Tibial nerve (tissue), 4 donors: ENCODE measurements at regions not wholly inside any gene's neighbourhood (a gene's known extent, or its start where the extent isn't known, plus 50 kb on each side); places are given as distances from the start of the nearest gene placed in this dataset. TPM values are rescaled to one million over a fixed set of nuclear protein-coding genes. Genes with fewer than 3 reads are reported as not detected.

Experiments
- DNase-seq, 2 donors: peaks; one replicate each; pipeline ENCODE4 v3.0.0-alpha.2; 2019; ENCODE audit warnings: low spot score in 2 of 2
- H3K27ac ChIP-seq, 4 donors: fragments of 200-600 bp; sonication (generic) in 3 of 4; one replicate each; pipeline ENCODE4 v1.5.1; 2017 to 2019; ENCODE audit warnings: mild to moderate bottlenecking in 1 of 4
- H3K27me3 ChIP-seq, 2 donors: fragments of 200-600 bp; sonication (generic) in 1 of 2; one replicate each; pipeline versions ENCODE4 v1.5.1 to v1.6.0; 2017 to 2019
- H3K36me3 ChIP-seq, 3 donors: fragments of 200-600 bp; sonication (generic); one replicate each; pipeline ENCODE4 v1.5.1; 2018 to 2019
- H3K4me1 ChIP-seq, 4 donors: fragments of 200-600 bp; sonication (generic) in 3 of 4; one replicate each; pipeline ENCODE4 v1.5.1; 2017 to 2019
- H3K4me3 ChIP-seq, 4 donors: fragments of 200-600 bp; sonication (generic) in 3 of 4; one replicate each; pipeline ENCODE4 v1.5.1; 2017 to 2019; ENCODE audit warnings: mild to moderate bottlenecking in 1 of 4, moderate library complexity in 1 of 4
- H3K9me3 ChIP-seq, 4 donors: fragments of 200-600 bp; sonication (generic) in 3 of 4; one replicate each; pipeline ENCODE4 v1.5.1; 2017 to 2019
- EP300 ChIP-seq, 2 donors: sonication (generic); formaldehyde crosslinking; IDR thresholded peaks; one replicate each; pipeline ENCODE4 v1.6.1; 2017; ENCODE audit warnings: antibody characterized with exemption in 2 of 2, mild to moderate bottlenecking in 1 of 2
- POLR2A ChIP-seq, 2 donors: fragments of 450-650 bp; IDR thresholded peaks; one replicate each; pipeline ENCODE4 v1.6.1; 2017; ENCODE audit warnings: antibody characterized with exemption in 2 of 2, mild to moderate bottlenecking in 2 of 2, moderate library complexity in 2 of 2
- WGBS, 2 donors: methylation state at CpG; one replicate each; pipeline ENCODE4 v1.1.5; 2018; 5-methylcytosine and 5-hydroxymethylcytosine counted together
- small RNA-seq: library from RNA; depleted of rRNA; stranded (forward); fragments of <200 nt; gene quantifications from one replicate; pipeline ENCODE3, GENCODE V24; 2016
- TF ChIP-seq, protein P1 (sequence below), 5 experiments: fragments of 200-600 bp in 3 of 5; fragments of 450-650 bp in 2 of 5; sonication (generic) in 3 of 5; IDR thresholded peaks; one replicate each; pipeline ENCODE4 v1.5.1; 2016 to 2019; ENCODE audit warnings: antibody characterized with exemption in 5 of 5, mild to moderate bottlenecking in 3 of 5, moderate library complexity in 2 of 5

DNA sequence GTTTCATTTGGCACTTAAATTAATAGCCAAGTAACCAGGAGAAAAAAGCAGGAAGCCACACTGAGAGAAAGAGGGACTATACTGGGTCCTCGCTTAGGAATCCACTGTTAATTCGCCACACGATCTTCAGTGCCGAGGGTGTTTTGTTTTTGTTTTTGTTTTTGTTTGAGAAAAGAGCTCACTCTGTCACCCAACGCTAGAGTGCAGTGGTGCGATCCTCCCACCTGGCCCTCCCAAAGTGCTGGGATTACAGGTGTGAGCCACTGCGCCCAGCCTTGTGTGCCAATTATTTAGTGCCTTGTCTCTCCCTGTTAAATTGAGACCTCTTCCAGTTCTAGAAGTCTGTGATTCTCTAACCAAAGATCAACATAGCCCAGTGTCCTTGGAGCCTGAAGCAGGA, 53.8 kb upstream of the TPM1 start:
- no peak for TF ChIP-seq POLR2A (IDR thresholded peaks at IDR 0.05)
- TF ChIP-seq, protein P1, sequence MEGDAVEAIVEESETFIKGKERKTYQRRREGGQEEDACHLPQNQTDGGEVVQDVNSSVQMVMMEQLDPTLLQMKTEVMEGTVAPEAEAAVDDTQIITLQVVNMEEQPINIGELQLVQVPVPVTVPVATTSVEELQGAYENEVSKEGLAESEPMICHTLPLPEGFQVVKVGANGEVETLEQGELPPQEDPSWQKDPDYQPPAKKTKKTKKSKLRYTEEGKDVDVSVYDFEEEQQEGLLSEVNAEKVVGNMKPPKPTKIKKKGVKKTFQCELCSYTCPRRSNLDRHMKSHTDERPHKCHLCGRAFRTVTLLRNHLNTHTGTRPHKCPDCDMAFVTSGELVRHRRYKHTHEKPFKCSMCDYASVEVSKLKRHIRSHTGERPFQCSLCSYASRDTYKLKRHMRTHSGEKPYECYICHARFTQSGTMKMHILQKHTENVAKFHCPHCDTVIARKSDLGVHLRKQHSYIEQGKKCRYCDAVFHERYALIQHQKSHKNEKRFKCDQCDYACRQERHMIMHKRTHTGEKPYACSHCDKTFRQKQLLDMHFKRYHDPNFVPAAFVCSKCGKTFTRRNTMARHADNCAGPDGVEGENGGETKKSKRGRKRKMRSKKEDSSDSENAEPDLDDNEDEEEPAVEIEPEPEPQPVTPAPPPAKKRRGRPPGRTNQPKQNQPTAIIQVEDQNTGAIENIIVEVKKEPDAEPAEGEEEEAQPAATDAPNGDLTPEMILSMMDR (IDR thresholded peaks at IDR 0.05) = no peak
- peaks cover 0 to 6% (median 0%) of the 10 kb centered on the region in 4 donors for H3K4me1 ChIP-seq
- no peaks in the 10 kb centered on the region for H3K9me3 ChIP-seq
- DNase-seq = no peak
- H3K36me3 ChIP-seq = no peaks in the 10 kb centered on the region
- no peaks in the 10 kb centered on the region for H3K27me3 ChIP-seq
- no peak overlapping the region for H3K4me3 ChIP-seq
- no peak overlapping the region for H3K27ac ChIP-seq
- WGBS, 2 donors = 87 to 88% methylated on average over 7 of the region's 7 CpGs

GRCh38 chr15:62989366-62990055, 53.0 kb upstream of the TPM1 start:
- no peaks in the 10 kb centered on the region for H3K36me3 ChIP-seq
- TF ChIP-seq, protein P1 (IDR thresholded peaks at IDR 0.05) = no peak
- TF ChIP-seq EP300 (IDR thresholded peaks at IDR 0.05) (no peak), POLR2A (IDR thresholded peaks at IDR 0.05) (no peak)
- 41 to 48% methylated on average over 9 to 10 of the region's 10 CpGs for WGBS, 2 donors
- no peak for DNase-seq
- H3K27ac ChIP-seq = no peak overlapping the region
- H3K4me3 ChIP-seq = no peak overlapping the region
- peaks cover 0 to 6% (median 0%) of the 10 kb centered on the region in 4 donors for H3K4me1 ChIP-seq
- H3K27me3 ChIP-seq = no peaks in the 10 kb centered on the region
- H3K9me3 ChIP-seq = no peaks in the 10 kb centered on the region

DNA sequence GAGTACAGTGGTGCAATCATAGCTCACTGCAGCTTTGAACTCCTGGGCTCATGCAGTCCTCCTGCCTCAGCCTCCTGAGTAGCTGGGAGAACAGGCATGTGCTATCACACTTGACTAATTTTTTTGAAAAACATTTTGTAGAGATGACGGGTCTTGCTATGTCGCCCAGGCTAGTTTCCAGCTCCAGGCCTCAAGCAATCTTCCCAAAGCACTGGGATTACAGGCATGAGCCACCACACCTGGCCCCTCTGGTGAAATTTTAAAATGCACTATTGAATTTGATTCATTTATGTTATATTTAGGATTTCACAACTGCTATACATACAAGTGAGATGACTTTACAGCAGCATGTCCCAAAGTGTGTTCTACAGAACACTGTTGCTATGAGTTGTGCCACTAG, 50.8 kb upstream of the TPM1 start:
- no peak for TF ChIP-seq POLR2A (IDR thresholded peaks at IDR 0.05)
- no peak for TF ChIP-seq EP300 (IDR thresholded peaks at IDR 0.05)
- TF ChIP-seq, protein P1 (IDR thresholded peaks at IDR 0.05) = no peak
- H3K4me1 ChIP-seq = peaks cover 0 to 6% (median 0%) of the 10 kb centered on the region in 4 donors
- H3K4me3 ChIP-seq = no peak overlapping the region
- H3K27me3 ChIP-seq = no peaks in the 10 kb centered on the region
- H3K9me3 ChIP-seq = no peaks in the 10 kb centered on the region
- no peaks in the 10 kb centered on the region for H3K36me3 ChIP-seq
- WGBS, 2 donors = 51 to 55% methylated on average over 2 of the region's 2 CpGs
- H3K27ac ChIP-seq = no peak overlapping the region
- no peak for DNase-seq

DNA sequence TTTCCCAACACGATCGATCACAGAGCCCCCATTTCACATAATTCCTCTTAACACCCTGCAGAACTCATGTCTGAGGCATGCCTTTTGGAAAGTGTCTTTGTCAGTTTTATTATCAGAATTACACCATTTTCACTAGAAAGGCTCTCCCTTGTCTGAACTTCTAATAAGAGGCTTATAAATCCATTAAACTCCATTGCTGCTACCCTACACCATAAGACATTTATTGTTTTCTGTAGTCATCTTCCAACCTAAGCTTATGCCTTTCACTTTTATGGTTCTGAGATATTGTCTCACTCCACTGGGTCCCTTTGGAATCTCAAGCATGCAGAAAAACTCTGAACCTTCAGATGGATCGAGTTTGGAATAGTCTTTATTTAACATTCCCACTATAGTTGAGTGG, 50.2 kb upstream of the TPM1 start:
- TF ChIP-seq POLR2A (IDR thresholded peaks at IDR 0.05) (no peak), EP300 (IDR thresholded peaks at IDR 0.05) (no peak)
- TF ChIP-seq, protein P1 (IDR thresholded peaks at IDR 0.05) = no peak
- 60 to 72% methylated on average over 3 of the region's 3 CpGs for WGBS, 2 donors
- H3K9me3 ChIP-seq = no peaks in the 10 kb centered on the region
- H3K27me3 ChIP-seq = no peaks in the 10 kb centered on the region
- H3K4me3 ChIP-seq = no peak overlapping the region
- no peak overlapping the region for H3K27ac ChIP-seq
- H3K4me1 ChIP-seq = peaks cover 0 to 6% (median 0%) of the 10 kb centered on the region in 4 donors
- no peaks in the 10 kb centered on the region for H3K36me3 ChIP-seq
- no peak for DNase-seq

Small RNA genes lying in the stretch of these regions (small RNA-seq; reads per million reads assigned to genes)
- gene MIR190A = not detected
- not detected for gene MIR6085
- gene MIR8067 = not detected
- not detected for gene RF00017
